Endothelial cell (in vitro differentiated cells): ENCODE measurements at regions not wholly inside any gene's neighbourhood (a gene's known extent, or its start where the extent isn't known, plus 50 kb on each side); places are given as distances from the start of the nearest gene placed in this dataset.
"Not testable (repeated sequence)": the region's sequence is repeated elsewhere in the genome, so short reads cannot be mapped to it uniquely, and the experiment has no call there.

ENCODE experiments used
- DNase-seq: peaks from one replicate; pipeline ENCODE4 v3.0.0; 2021; ENCODE audit warnings: low spot score
- H3K27ac Mint-ChIP-seq: one replicate; pipeline ENCODE4 v1.8.0; 2021; ENCODE audit warnings: mixed read lengths, inconsistent platforms; ENCODE audit not compliant: unreplicated experiment
- H3K27me3 Mint-ChIP-seq: one replicate; pipeline ENCODE4 v1.8.0; 2021; ENCODE audit warnings: mild to moderate bottlenecking, moderate library complexity, mixed read lengths, inconsistent platforms; ENCODE audit not compliant: unreplicated experiment
- H3K36me3 Mint-ChIP-seq: one replicate; pipeline ENCODE4 v1.8.0; 2021; ENCODE audit warnings: mild to moderate bottlenecking, low read depth, mixed read lengths, inconsistent platforms; ENCODE audit not compliant: unreplicated experiment
- H3K4me1 Mint-ChIP-seq: one replicate; pipeline ENCODE4 v1.8.0; 2021; ENCODE audit warnings: mild to moderate bottlenecking, mixed read lengths, inconsistent platforms; ENCODE audit not compliant: unreplicated experiment
- H3K4me3 Mint-ChIP-seq: one replicate; pipeline ENCODE4 v1.8.0; 2021; ENCODE audit warnings: mild to moderate bottlenecking, mixed read lengths, inconsistent platforms; ENCODE audit not compliant: unreplicated experiment
- H3K9me3 Mint-ChIP-seq: one replicate; pipeline ENCODE4 v1.8.0; 2021; ENCODE audit warnings: mixed read lengths, inconsistent platforms; ENCODE audit not compliant: unreplicated experiment
- CTCF ChIP-seq: fragments of 200-600 bp; sonication (generic); IDR thresholded peaks from one replicate; pipeline ENCODE4 v1.5.0; 2021; ENCODE audit warnings: antibody characterized with exemption; ENCODE audit not compliant: unreplicated experiment

GRCh38 chr5:27773636-27774035 lies 735.2 kb upstream of the CDH9 start:
- no peak for DNase-seq
- no peaks in the 10 kb centered on the region for H3K27me3 Mint-ChIP-seq

DNA sequence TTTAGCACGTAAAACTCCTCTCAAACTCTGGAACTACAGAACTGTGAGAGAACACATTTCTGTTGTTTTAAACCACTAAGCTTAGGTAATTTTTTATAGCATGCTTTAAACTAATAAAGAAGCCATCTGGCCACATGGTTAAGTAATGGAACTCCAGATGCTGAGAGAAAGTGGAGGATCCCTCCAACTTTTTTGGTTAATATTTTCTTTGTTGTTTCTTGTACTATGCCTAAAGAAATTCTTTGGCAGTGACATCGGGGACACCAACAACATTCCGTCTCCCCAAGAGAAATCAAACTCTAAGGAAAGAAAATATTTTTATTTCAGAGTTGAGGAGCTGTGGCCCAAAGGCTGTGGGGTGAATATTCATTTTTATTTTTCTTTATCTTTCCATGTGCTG lies 734.8 kb upstream of the CDH9 start:
- H3K27ac Mint-ChIP-seq, result no peak overlapping the region
- H3K4me1 Mint-ChIP-seq, result no peaks in the 10 kb centered on the region
- no peak overlapping the region for H3K4me3 Mint-ChIP-seq
- H3K27me3 Mint-ChIP-seq, result no peaks in the 10 kb centered on the region
- no peak for DNase-seq
- H3K9me3 Mint-ChIP-seq, result no peaks in the 10 kb centered on the region
- TF ChIP-seq CTCF, result no peak
- H3K36me3 Mint-ChIP-seq, result no peaks in the 10 kb centered on the region

More at GRCh38 chr5:27773636-27774035, 735.2 kb upstream of the CDH9 start:
- H3K9me3 Mint-ChIP-seq, result no peaks in the 10 kb centered on the region
- H3K4me3 Mint-ChIP-seq, result no peak overlapping the region
- H3K27ac Mint-ChIP-seq, result no peak overlapping the region
- no peak for TF ChIP-seq CTCF
- H3K36me3 Mint-ChIP-seq, result no peaks in the 10 kb centered on the region
- H3K4me1 Mint-ChIP-seq, result no peaks in the 10 kb centered on the region

GRCh38 chr5:27769748-27770402 lies 731.5 kb upstream of the CDH9 start:
- no peak for TF ChIP-seq CTCF
- H3K36me3 Mint-ChIP-seq, result no peaks in the 10 kb centered on the region

DNA sequence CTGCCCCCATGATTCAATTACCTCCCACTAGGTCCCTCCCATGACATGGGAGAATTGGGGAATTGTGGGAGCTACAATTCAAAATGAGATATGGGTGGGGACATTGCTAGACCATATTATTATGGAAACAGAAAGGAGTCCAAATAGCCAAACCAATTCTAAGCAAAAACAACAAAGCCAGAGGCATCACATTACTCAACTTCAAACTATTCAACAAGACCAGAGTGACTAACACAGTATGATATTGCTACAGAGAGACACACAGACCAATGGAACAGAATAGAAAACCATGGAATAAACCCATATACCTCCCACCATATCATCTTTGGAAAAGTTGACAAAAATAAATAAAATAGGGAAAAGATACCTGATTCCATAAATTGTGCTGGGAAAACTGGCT lies 710.5 kb upstream of the CDH9 start:
- Mint-ChIP-seq H3K4me1 (no peaks in the 10 kb centered on the region), H3K36me3 (no peaks in the 10 kb centered on the region), H3K27ac (no peak overlapping the region), H3K9me3 (no peaks in the 10 kb centered on the region), H3K4me3 (no peak overlapping the region), H3K27me3 (peaks cover 7% of the 10 kb centered on the region)
- TF ChIP-seq CTCF, result no peak
- DNase-seq, result no peak

More at GRCh38 chr5:27769748-27770402, 731.5 kb upstream of the CDH9 start:
- DNase-seq, result no peak
- Mint-ChIP-seq H3K27ac (no peak overlapping the region), H3K4me1 (no peaks in the 10 kb centered on the region), H3K4me3 (no peak overlapping the region), H3K27me3 (no peaks in the 10 kb centered on the region), H3K9me3 (no peaks in the 10 kb centered on the region)

DNA sequence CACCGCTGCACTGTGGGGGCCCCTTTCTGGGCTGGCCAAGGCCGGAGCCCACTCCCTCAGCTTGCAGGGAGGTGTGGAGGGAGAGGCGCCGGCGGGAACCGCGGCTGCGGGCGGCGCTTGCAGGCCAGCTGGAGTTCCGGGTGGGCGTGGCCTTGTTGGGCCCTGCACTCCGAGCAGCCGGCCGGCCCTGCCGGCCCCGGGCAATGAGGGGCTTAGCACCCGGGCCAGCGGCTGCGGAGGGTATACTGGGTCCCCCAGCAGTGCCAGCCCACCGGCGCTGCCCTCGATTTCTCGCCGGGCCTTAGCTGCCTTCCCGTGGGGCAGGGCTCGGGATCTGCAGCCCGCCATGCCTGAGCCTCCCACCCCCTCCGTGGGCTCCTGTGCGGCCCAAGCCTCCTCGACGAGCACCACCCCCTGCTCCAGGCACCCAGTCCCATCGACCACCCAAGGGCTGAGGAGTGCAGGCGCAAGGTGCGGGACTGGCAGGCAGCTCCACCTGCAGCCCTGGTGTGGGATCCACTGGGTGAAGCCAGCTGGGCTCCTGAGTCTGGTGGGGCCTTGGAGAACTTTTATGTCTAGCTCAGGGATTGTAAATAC lies 705.1 kb upstream of the CDH9 start:
- not testable (repeated sequence) for H3K4me1 Mint-ChIP-seq, H3K27ac Mint-ChIP-seq, H3K4me3 Mint-ChIP-seq, H3K36me3 Mint-ChIP-seq, H3K9me3 Mint-ChIP-seq, H3K27me3 Mint-ChIP-seq, DNase-seq
